ENCODE measurements at regions not wholly inside any gene's neighbourhood (a gene's known extent, or its start where the extent isn't known, plus 50 kb on each side); places are given as distances from the start of the nearest gene placed in this dataset.

- no peak for DNase-seq (ENCODE audit: extremely low read depth in 1 of 11, low read depth in 9 of 11, low spot score in 4 of 11)
Observed at GRCh38 chr2:10246370-10246769, 56.3 kb upstream of the HPCAL1 start.

GRCh38 chr2:10246831-10247230 is 55.9 kb upstream of the HPCAL1 start:
- no peak for DNase-seq (ENCODE audit: extremely low read depth in 1 of 11, low read depth in 9 of 11, low spot score in 4 of 11)

- no peak for DNase-seq (ENCODE audit: extremely low read depth in 1 of 11, low read depth in 9 of 11, low spot score in 4 of 11)
Observed at GRCh38 chr2:10249798-10250197, 52.9 kb upstream of the HPCAL1 start.

DNA sequence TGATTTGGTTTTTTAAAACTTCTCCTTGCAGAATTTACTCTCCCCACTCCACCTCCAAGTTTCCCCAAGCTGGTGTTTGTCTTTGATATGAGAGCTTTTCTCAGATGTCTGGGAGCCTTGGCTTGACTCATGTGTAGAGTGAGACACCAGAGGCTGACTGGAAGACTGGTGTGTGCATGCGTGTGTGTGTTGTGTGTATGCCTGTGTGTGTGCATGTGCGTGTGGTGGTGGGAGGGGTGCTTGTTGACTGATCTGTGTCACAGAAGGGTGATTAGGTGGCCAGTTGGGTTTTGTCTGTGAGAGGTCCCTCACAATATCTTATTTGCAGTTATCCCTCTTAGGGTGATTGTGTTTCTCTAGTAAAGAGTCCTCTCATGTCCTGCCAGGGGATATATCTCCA is 50.5 kb upstream of the HPCAL1 start:
- DNase-seq (ENCODE audit: extremely low read depth in 1 of 11, low read depth in 9 of 11, low spot score in 4 of 11): no peak

DNA sequence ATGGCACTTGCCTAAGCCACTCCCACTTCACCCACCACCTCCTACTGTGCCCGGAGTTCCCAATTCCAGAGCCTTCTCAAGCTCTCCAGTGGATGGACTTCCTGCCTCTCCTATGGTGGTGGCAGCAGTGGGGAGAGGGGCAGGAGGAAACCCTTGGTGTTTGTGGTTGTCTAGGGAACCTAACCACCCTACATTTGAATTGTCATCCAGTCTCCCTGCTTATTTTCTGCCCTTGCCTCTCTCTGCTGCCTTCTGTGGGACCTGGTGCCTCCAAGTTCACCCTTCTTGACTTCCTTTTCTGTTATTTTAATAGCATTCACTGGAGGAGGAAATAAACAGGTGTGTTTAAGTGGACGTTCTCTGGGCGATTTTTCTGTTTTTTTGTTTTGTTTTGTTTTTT is 50.0 kb upstream of the HPCAL1 start:
- no peak for DNase-seq (ENCODE audit: extremely low read depth in 1 of 11, low read depth in 9 of 11, low spot score in 4 of 11)

Data from renal cortex interstitium (tissue), 11 donors.